HG02588 (cell line): ENCODE measurements at regions not wholly inside any gene's neighbourhood (a gene's known extent, or its start where the extent isn't known, plus 50 kb on each side); places are given as distances from the start of the nearest gene placed in this dataset.

Source experiments
- ATAC-seq: cut with Tn5 transposase; IDR thresholded peaks from one replicate; pipeline ENCODE4 v1.9.1; 2021; ENCODE audit warnings: mild to moderate bottlenecking, moderate library complexity; ENCODE audit not compliant: unreplicated experiment

- ATAC-seq, result no peak
Measured at GRCh38 chr1:65090406-65090805, 57.6 kb upstream of the AK4 start.

DNA sequence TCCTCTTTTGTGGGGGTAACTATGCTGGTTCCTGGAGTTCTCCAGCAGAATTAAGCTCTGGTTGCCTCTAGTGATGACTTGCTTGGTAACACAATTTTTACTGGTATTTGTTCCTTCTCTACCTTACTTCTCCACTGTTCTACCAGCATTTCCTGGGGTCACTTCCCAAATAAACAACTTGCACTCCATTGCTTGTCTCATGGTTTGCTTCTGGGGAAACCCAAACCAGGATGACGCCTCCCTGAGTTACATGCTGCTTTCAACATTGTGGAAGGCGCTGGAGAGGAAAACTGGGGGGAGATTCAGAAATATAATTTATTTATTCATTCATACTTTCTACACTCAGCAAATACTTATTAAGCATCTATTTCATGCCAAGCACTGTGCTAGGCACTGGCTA, 55.3 kb upstream of the AK4 start:
- ATAC-seq, result no peak

DNA sequence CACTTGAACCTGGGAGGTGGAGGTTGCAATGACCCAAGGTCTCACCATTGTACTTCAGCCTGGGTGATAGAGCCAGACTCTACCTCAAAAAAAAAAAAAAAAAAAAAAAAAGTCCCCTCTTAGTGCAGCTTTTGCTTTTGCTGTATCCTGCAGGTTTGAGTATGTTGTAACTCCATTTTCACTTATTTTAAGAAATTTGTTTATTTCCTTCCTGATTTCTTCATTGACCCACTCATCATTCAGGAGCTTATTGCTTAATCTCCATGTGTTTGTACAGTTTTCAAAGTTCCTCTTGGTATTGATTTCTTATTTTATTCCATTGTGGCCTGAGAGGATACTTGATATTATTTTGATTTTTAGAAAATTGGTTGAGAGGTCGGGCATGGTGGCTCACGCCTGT, 50.9 kb upstream of the AK4 start:
- no peak for ATAC-seq
